BJ (cell line): ENCODE measurements at regions not wholly inside any gene's neighbourhood (a gene's known extent, or its start where the extent isn't known, plus 50 kb on each side); places are given as distances from the start of the nearest gene placed in this dataset.

Experiments
- CTCF ChIA-PET: fragments of 350-600 bp; formaldehyde crosslinking; extraction: SDS; loops from one replicate; lab custom pipeline; 2021; ENCODE audit warnings: antibody characterized with exemption, inconsistent platforms; lab: Yijun Ruan, JAX
- POLR2A ChIA-PET: fragments of 300-600 bp; sonication (Branson Sonifier 250); formaldehyde crosslinking; extraction: SDS; loops from one replicate; lab custom pipeline; 2021; ENCODE audit warnings: antibody characterized with exemption; lab: Charles Lee
- DNase-seq: peaks from one replicate; pipeline ENCODE4 v3.0.0-alpha.2; 2011; ENCODE audit warnings: low read depth
- H3K27me3 ChIP-seq: 2 replicates; pipeline ENCODE4 v1.6.0; 2011; ENCODE audit warnings: low read length; ENCODE audit not compliant: control insufficient read depth, insufficient read depth
- H3K36me3 ChIP-seq: 2 replicates; pipeline ENCODE4 v1.5.1; 2011; ENCODE audit warnings: low read length; ENCODE audit not compliant: control insufficient read depth, insufficient read depth
- H3K4me3 ChIP-seq: 2 replicates; pipeline ENCODE4 v1.5.1; 2011; ENCODE audit warnings: low read depth, mild to moderate bottlenecking, control low read depth, low read length
- CTCF ChIP-seq: IDR thresholded peaks from 2 replicates; pipeline ENCODE4 v1.5.1; 2011; ENCODE audit warnings: low read depth, mild to moderate bottlenecking, control low read depth, inconsistent platforms, low read length, moderate library complexity; ENCODE audit not compliant: insufficient read depth

- H3K27me3 ChIP-seq: no peaks in the 10 kb centered on the region
- H3K4me3 ChIP-seq: no peak overlapping the region
- CTCF ChIA-PET: interaction anchor here (1.0 to 1.2 kb wide), 2 partner anchors 8 to 18 kb away, joined by 3 to 4 read pairs; no protein-coding TSS in a partner anchor
- POLR2A ChIA-PET: no interaction called here
- no peaks in the 10 kb centered on the region for H3K36me3 ChIP-seq
- DNase-seq: no peak
- no peak for TF ChIP-seq CTCF
Measured at GRCh38 chr14:22122829-22123560, 449.4 kb upstream of the OR4E1 start.

- Histone ChIP-seq H3K36me3 (no peaks in the 10 kb centered on the region), H3K4me3 (no peak overlapping the region), H3K27me3 (no peaks in the 10 kb centered on the region)
- POLR2A ChIA-PET: no interaction called here
- CTCF ChIA-PET: interaction anchor here (0.5 to 1.2 kb wide), 3 partner anchors 9 to 354 kb away, joined by 3 to 4 read pairs (median 3); no protein-coding TSS in a partner anchor
- no peak for DNase-seq
- TF ChIP-seq CTCF: no peak
Measured at GRCh38 chr14:22122227-22122818, 448.7 kb upstream of the OR4E1 start.

- no peak for DNase-seq
- Histone ChIP-seq H3K27me3 (no peaks in the 10 kb centered on the region), H3K36me3 (no peaks in the 10 kb centered on the region), H3K4me3 (no peak overlapping the region)
- CTCF ChIA-PET: no interaction called here
- no peak for TF ChIP-seq CTCF
- POLR2A ChIA-PET: no interaction called here
Measured at GRCh38 chr14:22118899-22119477, 445.4 kb upstream of the OR4E1 start.

GRCh38 chr14:22113401-22113800, 439.8 kb upstream of the OR4E1 start:
- POLR2A ChIA-PET: no interaction called here

More at GRCh38 chr14:22113401-22113800, 439.8 kb upstream of the OR4E1 start:
- no peaks in the 10 kb centered on the region for H3K27me3 ChIP-seq
- no peak for DNase-seq
- no peak overlapping the region for H3K4me3 ChIP-seq
- no peaks in the 10 kb centered on the region for H3K36me3 ChIP-seq
- TF ChIP-seq CTCF: no peak
- CTCF ChIA-PET: interaction anchor here (0.7 to 1.0 kb wide), 2 partner anchors 10 to 20 kb away, joined by 3 read pairs; no protein-coding TSS in a partner anchor
